ENCODE measurements at regions not wholly inside any gene's neighbourhood (a gene's known extent, or its start where the extent isn't known, plus 50 kb on each side); places are given as distances from the start of the nearest gene placed in this dataset.
"Not testable (repeated sequence)": the region's sequence is repeated elsewhere in the genome, so short reads cannot be mapped to it uniquely, and the experiment has no call there.

DNA sequence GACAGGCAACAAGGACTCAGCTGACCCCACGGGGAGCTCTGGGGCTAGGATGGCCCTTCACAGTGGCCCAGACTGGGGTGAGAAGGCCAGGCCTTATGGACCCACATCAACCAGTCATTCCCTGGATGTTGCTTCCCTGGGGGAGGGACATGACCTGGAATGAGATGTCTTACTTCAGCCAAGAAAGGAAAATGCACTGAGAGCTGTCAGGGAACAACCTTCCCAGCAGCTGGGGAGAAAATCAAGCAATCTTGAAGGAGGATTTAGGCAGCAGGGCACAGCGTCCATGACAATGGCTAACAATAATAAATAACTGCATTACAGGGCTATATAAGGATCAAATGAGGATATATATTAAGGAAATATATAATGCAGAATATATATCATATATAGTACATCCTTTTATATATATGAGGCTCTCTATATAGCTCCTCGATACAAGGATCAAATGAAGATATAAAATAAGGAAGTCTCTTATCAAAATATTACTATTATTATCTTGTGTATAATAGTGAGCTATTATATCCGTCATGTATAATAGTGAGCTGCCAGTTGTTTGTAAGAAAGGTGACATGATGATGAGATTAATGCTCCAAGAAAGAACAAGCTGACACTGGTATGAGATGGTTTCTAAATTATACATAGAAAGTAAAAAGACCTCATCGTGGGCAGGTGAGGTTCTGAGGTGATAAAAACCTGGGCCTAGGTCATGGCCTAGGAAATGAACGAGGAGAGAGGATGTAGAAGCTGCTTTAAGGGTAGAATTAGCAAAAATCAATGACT is 117.8 kb upstream of the LIPC start:
- WGBS, 3 donors, result 65 to 73% (median 69%) methylated on average over 6 of the region's 6 CpGs

GRCh38 chr15:58314593-58315216 is 117.1 kb upstream of the LIPC start:
- WGBS, 3 donors, result 38 to 54% (median 49%) methylated on average over 4 of the region's 4 CpGs
- H3K27ac ChIP-seq (ENCODE audit: low read depth, low read length), result no peak overlapping the region

More for the DNA sequence above, 117.8 kb upstream of the LIPC start:
- H3K27ac ChIP-seq (ENCODE audit: low read depth, low read length), result no peak overlapping the region

DNA sequence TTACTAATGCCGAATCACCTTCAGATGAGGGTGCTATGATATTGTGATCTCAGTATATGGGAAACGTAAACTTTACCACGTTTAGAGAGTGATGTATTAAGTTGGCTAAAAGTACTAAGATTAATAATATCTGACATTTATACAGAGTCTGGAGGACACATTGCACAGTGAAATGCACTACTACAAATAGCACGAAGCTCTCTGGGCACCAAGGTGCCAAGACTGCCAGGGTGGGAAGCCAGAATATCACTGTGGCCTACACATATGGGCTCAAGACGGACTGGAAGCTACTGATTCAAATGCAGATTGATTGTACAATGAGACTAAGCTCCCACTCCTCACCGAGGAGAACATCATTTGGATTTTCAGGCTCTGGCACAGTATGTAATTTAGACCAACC is 113.3 kb upstream of the LIPC start:
- no peak overlapping the region for H3K27ac ChIP-seq (ENCODE audit: low read depth, low read length)
- 81 to 91% (median 90%) methylated on average over 6 of the region's 6 CpGs for WGBS, 3 donors

DNA sequence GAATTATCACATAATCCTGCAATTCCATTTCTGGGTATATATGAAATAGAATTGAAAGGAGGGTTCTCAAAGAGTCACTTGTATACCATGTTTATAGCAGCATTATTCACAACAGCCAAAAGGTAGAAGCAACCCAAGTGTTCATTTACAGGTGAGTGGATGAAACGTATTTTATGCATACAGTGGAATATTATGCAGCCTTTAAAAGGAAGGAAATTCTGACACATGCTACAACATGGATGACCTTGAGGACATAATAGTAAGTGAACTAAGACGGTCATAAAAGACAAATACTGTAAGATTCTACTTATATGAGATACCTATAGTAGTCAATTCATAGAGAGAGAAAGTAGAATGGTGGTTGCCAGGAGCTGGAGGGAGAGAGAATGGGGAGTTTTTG is 110.8 kb upstream of the LIPC start:
- no peak overlapping the region for H3K27ac ChIP-seq (ENCODE audit: low read depth, low read length)
- WGBS, 3 donors, result 82 to 95% (median 94%) methylated on average over 2 of the region's 2 CpGs

- H3K27ac ChIP-seq (ENCODE audit: low read depth, low read length), result no peak overlapping the region
- 82 to 84% (median 82%) methylated on average over 3 of the region's 3 CpGs for WGBS, 3 donors
These were observed 109.5 kb upstream of the LIPC start for GRCh38 chr15:58322253-58322652.

- not testable (repeated sequence) for H3K27ac ChIP-seq (ENCODE audit: low read depth, low read length)
- 45 to 57% (median 50%) methylated on average over 1 of the region's 1 CpG for WGBS, 3 donors
These were observed 108.5 kb upstream of the LIPC start for GRCh38 chr15:58323321-58323720.

DNA sequence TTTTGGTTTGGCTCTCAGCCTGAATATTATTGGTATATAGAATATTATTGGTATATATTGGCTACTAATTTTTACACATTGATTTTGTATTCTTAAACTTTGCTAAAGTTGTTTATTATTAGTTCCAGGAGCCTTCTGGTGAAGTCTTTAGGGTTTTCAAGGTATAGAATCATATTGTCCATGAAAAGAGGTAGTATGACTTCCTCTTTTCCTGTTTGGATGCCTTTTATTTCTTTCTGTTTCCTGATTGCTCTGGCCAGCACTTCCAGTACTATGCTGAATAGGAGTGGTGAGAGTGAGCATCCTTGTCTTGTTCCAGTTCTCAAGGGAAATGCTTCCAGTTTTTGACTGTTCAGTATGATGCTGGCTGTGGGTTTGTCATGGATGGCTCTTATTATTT is 107.3 kb upstream of the LIPC start:
- H3K27ac ChIP-seq (ENCODE audit: low read depth, low read length), result no peak overlapping the region

- 94 to 100% (median 98%) methylated on average over 1 of the region's 1 CpG for WGBS, 3 donors
- no peak overlapping the region for H3K27ac ChIP-seq (ENCODE audit: low read depth, low read length)
These were observed 103.8 kb upstream of the LIPC start for GRCh38 chr15:58327958-58328357.

DNA sequence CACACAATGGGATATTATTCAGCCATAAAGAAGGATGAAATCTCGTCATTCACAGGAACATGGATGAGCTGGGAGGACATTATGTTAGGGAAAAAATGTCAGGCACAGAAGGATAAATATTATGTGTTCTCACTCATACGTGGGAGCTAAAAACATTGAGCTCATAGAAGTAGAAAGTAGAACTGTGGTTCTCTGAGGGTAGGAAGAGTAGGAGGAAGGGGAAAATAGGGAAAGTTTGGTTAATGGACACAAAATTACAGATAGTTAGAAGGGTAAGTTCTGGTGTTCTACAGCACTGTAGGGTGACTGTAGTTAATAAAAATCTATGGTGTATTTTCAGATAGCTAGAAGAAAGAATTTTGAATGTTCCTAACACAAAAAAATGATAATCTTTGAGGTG is 102.6 kb upstream of the LIPC start:
- no peak overlapping the region for H3K27ac ChIP-seq (ENCODE audit: low read depth, low read length)
- WGBS, 3 donors, result 82 to 85% (median 83%) methylated on average over 2 of the region's 2 CpGs

DNA sequence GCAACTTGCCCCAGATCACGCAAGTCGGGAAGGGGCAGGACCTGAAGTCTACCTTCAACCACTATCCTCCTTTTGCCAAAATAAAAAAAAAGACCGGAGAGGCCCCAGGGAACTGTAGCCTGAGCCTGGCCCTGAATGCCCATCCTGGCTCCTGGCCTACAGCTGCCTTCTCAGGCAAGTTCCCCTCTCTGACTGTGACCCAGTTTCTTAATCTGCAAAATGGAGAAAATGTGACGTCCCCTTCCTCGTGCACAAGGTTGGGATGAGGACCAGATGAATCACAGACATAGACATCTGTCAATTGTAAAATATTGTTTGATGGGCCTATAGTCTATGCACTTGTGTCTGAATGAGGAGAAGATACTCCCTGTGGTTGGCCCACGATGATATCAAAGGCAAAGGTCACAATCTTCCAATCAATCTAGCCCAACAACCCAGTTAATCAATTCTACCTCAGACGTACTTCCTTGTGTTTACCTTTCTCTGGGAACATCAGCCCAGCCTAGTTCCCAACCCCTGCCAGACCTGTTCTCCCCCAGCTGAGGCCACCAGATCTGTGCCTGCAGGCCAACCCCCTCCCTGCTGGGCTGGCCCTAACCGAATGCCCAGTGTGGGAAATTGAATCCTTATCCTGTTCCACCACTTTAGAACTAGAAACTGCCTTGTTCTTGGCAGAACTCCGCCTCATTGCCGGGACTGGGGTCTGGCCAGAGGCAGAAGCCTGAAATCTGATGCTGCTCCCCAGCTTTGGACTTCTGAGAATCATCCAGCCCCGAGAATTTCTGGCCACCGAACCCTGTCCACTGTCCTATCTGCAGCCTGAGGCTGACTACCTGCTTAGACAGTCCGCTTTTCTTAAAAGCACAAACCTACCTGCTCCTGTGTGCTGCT is 101.8 kb upstream of the LIPC start:
- 60 to 83% (median 81%) methylated on average over 13 of the region's 13 CpGs for WGBS, 3 donors
- no peak overlapping the region for H3K27ac ChIP-seq (ENCODE audit: low read depth, low read length)

GRCh38 chr15:58330741-58331559 is 100.8 kb upstream of the LIPC start:
- 41 to 63% (median 61%) methylated on average over 8 of the region's 8 CpGs for WGBS, 3 donors
- H3K27ac ChIP-seq (ENCODE audit: low read depth, low read length), result peak overlapping the region; percentile 29

DNA sequence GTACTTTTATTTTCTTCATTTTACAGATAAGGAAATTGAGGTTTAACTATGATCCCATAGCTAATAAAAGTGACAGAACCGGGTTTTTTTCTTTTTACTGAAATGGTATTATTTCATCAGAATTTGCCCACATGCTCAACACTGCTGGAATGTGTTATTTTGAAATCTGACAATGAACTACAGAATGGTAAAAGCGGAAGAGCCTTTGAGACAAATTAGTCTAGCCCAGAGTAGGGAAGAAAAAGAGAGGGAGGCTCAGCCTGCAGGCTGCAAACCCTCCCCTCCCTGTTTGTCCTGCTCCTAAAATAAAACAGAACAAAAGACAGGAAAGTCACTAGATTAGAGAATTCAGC is 100.3 kb upstream of the LIPC start:
- H3K27ac ChIP-seq (ENCODE audit: low read depth, low read length), result peak overlapping the region; percentile 36
- 24 to 54% (median 26%) methylated on average over 2 of the region's 2 CpGs for WGBS, 3 donors

DNA sequence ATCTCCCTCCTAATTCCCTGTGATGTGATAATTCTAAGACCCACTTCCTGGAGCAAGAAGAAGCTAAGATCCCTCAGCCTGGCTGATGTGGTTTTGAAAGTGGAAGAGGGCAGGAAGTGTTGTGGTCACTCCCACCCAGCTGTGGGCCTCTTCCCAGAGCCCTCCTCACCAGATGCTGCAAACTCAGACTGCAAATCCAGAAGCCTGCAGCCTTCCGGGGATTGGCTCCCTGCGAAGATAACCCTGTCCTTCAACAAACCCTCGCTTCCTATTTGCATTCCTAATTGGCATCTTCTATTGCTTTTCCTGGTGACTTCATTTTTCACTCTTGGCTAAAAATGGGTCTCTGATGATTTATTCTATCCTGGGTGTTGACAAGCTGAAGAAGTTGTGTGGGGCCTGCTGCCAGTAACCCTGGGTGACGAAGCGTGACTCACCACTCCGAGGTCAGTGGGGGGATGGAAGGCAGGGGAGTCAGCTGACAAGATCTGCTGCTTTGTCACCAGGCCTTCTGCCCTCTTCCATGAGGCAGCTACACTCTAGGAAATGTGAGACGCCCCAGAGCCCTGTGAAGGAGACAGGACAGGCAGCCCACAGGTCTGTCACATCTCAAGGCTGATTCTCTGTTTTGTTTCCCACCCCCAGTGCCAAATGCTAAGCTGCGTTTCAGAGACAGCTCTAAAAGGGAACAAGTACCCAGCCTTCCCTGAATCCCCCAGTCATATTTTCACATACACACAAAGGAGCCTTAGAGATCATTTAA is 99.7 kb upstream of the LIPC start:
- 3 to 20% (median 10%) methylated on average over 8 of the region's 8 CpGs for whole genome bisulfite sequencing, 3 donors

DNA sequence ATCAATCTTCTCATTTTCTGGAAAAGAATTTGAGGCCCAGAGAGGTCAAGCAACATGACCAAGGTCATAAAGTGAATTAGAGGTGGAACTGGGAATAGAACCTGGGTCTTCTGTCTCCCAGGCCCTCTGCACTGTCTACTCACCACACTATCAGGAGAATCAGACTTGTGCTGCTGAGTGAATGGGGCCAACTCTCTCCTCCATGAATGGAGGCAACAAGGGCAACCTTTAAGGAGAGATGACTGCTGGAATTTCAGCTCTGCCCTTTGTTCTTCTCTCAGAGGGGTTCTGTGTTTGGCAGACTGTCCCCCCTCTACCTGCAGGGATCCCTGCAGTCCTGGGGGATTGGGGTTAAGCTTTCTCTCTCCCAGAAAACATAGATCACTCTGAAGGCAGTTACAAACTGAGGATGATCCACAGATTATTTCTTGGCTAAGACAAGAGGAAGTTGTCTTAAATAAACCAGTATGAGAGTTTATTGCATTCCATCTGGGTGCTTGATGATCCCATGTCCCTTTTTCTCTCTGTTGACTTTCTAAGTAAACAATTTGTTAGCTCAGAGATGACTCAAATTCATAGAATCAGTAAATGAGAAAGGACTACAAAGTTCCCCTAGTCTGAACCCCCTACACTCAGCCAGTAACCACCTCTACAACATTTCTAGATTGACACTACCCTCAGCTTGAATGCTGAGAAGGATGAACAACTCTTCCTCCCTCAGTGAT is 99.0 kb upstream of the LIPC start:
- H3K27ac ChIP-seq (ENCODE audit: low read depth, low read length), result peak overlapping the region; percentile 79

More for the DNA sequence above, 99.7 kb upstream of the LIPC start:
- peak overlapping the region; percentile 79 for H3K27ac ChIP-seq (ENCODE audit: low read depth, low read length)

DNA sequence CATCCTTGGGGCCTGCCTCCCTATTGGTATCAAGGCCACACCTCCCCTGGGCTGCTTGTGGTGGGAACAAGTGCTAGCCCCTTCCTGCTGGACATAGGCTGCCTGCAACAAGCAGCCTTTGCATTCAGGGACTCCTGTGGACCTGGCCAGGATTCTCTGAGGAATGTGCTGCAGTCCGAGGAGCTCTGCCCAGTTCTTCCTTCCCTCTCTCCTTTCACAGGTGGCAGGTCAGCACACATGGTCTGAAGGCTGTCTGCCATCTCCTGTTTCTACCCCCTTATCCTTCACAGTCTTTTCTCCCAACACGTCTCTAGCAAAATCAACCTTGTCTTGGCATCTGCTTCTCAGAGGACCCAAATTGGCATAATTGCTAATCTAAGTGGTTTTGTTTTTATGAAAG is 97.0 kb upstream of the LIPC start:
- WGBS, 3 donors, result 90 to 98% (median 95%) methylated on average over 2 of the region's 2 CpGs
- H3K27ac ChIP-seq (ENCODE audit: low read depth, low read length), result no peak overlapping the region

DNA sequence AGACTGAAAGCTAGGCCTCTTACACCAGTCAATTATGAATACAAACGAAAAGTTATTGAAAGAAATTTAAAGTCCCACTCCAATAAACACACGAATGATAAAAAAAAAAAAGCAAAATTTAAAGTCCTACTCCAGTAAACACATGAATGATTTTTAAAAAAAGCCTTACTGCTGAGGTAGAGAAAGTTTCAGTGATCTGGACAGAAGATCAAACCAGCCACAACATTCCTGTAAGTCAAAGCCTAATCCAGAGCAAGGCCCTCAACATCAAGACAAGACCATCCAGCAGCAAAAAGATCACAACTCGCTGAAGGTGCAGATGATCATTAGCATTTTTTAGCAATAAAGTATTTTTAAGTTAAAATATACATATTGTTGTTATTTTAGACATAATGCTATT is 95.6 kb upstream of the LIPC start:
- H3K27ac ChIP-seq (ENCODE audit: low read depth, low read length), result no peak overlapping the region
- 59 to 93% (median 79%) methylated on average over 3 of the region's 3 CpGs for WGBS, 3 donors

DNA sequence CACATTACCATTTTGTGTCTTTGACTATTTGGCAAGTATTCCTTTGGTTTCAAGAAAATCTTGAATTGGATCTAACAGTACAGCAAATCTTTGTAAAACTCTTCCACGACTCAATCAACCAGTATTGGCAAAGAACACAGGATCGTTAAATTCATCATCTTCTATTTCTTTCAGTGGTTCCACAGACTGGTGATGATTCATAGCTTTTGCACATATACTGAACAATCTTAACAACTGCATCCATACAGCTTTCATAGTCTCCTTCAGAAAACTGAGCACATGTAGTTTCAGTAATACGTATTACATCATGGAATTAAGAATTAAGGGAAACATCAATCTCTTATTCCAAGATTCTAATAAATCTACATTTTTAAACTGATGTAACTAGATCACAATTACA is 91.6 kb upstream of the LIPC start:
- H3K27ac ChIP-seq (ENCODE audit: low read depth, low read length), result no peak overlapping the region
- WGBS, 3 donors, result 78 to 91% (median 90%) methylated on average over 3 of the region's 3 CpGs

All from adipose tissue (tissue), 3 donors.